GM15510 (cell line): ENCODE measurements at regions not wholly inside any gene's neighbourhood (a gene's known extent, or its start where the extent isn't known, plus 50 kb on each side); places are given as distances from the start of the nearest gene placed in this dataset.
A peak's percentile ranks its signal among the peaks of the same experiment; 100 is the strongest.

Source experiments
- POLR2A ChIP-seq: IDR thresholded peaks from 3 replicates; pipeline ENCODE4 v1.6.1; 2011; ENCODE audit warnings: borderline replicate concordance; ENCODE audit not compliant: insufficient read length; ENCODE audit errors: extremely low read depth

DNA sequence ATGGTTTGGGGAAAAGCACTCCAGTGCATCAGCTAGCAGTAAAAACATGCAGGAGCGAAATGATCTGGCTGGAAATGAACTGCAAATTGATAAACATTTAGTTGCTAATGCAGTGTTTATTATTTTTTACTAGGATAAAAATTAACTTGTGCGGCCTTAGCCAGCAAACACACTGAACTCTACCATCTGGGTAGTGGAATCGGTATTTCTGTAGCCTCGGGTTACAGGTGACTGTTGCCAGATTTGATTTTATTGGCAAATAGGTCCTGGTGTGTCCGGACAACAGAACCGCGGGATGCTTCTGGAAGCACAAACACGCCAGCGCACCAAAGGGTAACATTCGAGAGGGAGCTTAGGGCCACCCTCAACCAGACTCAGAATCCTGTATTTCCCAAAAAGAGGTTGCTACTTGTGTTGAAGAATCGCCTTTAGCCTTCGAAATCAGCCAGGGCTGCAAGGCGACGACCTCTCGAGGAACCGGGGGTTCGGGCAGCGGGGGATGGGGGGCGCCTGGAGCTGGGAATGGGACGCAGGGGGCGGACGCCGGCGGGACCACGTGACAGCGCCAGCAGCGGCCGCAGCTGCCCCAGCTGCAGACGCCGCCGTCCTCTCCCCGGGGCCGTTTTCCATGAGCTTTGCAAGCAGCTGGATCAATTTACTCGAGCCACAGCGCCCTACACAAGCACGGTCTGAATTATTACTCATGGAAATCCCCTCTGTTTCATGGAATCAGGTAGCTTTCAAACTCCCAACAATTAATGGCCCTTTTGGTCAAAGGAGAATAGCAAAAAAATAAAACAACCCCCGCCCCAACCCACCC is 158.8 kb downstream of the TOMM20 start:
- TF ChIP-seq POLR2A = no peak

DNA sequence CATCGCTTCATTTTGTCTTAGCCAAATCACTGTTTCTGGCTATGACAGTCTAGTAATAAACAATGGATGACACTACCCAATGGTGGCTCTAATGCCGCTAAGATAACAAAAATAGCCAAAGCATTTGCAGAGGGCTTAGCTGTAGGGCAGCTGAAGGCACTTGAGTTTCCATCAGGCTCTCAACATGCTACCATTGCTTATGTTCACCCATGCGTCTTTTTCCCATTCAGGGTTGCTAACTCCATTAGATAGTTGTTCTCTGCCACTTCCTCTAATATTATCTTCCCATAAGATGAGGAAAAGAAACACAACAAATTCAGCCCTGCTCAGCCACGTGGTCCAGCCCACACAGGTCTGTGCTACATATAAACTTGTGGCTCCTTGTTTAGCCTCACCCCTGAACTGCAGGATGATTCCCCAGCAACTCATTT is 159.6 kb downstream of the TOMM20 start:
- TF ChIP-seq POLR2A = no peak

DNA sequence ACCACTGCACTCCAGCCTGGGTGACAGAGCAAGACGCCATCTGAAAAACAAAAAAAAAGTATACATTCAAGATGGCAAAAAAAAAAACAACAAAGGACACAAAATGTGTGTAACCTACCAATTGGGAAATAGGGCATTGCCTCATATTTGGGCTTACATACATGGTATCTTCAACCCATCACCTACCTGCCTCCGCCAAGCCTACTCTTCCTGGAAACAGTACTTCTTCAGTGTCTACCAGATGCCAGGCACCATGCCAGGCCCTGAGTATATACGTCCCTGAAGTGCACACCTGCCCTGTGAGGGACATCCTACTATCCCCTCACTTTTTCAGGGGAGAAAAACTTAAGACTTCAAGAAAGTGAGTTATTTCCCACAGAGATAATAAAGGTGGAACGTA is 160.2 kb downstream of the TOMM20 start:
- TF ChIP-seq POLR2A = no peak

DNA sequence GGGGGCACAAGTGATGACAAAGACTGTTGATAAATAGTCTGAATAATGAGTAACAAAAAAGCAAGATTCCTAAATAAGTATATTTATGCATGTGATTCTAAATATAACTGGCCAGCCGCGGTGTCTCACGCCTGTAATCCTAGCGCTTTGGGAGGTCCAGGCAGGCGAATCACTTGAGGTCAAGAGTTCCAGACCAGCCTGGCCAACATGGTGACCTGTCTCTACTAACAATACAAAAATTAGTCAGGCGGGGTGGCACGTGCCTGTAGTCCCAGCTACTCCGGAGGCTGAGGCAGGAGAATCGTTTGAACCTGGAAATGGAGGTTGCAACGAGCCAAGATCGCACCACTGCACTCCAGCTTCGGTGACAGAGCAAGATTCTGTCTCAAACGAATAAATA is 161.5 kb downstream of the TOMM20 start:
- no peak for TF ChIP-seq POLR2A

DNA sequence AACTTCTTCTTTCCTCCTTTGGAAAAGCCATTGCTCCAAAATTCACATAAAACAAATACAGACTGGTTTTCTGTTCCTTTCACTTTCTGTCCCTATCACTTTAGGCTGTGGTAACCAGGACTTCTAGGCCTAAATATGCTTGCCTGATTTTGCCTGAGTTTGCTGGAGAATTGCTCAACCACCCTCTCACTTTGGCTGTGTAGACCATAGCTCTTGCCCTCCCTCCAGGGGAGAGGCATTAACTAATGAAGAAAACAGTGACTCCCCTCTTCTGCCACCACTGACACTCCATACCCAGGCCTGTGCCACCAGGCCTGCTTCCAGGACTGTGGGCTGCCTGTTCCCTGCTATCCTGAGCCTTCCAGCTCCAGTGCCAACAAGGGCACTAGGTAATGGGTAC is 163.5 kb downstream of the TOMM20 start:
- TF ChIP-seq POLR2A = no peak

DNA sequence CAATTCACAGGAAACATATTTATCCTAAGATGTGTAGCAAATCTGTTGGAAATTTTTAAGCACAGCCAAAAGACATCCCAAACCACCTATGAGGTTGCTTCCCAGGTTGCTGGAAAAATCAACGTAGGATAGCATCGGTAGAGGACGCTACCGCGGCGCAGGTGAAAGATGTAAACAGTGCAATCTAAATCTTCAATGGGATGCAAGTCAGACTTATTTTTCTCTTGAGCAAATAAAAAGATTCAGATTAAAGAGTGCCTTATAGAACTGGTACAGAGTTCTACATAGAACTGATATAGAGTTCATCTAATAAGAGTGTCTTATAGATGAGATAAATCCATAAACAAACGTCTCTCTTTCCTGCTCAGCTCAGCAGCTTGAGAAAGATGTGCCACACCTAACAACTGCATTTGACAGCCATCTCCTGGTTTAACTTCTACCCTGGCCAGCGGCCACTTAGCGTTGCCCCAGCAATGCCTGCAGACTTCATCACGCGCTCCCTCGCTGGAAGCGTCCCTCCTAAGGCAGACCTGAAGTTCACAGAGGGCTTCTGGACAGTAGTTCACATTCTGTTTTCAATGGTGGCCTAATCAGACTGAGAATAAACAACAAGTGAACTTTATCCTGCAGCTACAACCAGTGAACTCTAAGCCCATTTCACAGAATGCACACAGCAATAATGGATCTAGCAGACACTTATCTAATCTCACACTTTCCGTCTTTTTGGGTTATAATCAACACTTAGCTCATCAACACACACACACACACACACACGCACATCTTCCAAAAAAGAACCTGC is 164.5 kb downstream of the TOMM20 start:
- no peak for TF ChIP-seq POLR2A

DNA sequence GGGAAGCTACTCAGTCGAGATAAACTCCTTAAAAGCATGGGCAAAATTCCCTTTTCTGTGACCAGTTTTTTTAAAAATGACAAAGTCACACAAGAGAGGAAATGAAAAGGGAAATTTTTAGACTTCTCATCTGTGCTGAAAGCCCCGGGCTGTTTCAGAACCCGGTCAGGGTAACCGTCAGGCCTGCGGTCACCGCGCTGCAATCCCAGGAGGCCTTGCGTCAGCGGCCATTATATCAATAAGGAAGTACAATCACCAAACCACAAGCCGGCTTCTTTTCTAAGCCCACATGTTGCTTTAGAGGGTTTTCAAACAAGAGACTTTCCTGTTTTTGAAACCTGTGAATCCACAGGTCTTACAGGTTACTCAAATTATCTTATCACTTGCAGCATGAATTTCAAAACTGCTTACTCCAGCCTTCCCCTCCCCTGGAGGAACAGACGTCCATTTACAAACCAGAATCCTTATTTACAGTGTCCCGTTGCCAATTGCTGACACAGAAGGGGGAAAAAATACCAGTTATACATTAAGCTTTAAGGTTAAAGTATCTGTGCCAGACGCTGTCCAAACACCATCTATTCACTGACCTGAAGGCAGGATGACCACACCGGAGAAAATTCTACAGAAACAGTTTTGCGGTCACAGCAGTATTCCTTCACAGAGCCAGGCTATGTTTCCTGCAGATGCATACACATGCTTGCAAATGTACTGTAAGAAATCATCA is 165.3 kb downstream of the TOMM20 start:
- no peak for TF ChIP-seq POLR2A

DNA sequence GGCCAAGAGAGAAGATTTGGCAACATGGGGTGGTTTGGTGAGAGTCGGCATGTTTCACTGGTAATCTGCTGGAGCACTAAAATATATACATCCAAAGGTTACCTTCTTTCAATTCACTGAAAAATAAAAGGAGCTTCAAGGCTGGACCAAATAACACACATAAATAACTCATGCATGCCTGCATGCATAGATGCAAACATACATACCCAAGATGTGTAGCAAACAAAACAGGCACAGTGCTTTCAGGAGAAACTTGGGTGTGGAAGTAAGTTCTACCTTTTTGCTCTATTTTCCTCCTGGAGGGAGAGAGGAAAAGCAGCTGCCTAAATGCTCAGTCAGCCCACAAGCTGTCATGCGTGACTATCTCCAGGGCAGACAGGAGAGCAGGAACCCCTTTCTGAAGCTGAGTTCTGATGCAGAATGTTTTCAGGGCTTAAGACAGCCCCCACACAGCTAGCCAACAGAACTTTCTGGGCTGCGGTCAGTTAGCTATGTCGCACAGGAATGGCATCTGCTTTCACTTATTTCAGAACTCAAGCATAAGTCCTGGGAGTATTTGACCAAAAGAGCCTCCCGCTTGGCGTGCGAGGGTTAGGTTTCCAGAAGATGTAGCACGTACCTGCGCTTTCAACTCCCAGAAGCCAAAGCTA is 166.2 kb downstream of the TOMM20 start:
- TF ChIP-seq POLR2A = peak; percentile 26

DNA sequence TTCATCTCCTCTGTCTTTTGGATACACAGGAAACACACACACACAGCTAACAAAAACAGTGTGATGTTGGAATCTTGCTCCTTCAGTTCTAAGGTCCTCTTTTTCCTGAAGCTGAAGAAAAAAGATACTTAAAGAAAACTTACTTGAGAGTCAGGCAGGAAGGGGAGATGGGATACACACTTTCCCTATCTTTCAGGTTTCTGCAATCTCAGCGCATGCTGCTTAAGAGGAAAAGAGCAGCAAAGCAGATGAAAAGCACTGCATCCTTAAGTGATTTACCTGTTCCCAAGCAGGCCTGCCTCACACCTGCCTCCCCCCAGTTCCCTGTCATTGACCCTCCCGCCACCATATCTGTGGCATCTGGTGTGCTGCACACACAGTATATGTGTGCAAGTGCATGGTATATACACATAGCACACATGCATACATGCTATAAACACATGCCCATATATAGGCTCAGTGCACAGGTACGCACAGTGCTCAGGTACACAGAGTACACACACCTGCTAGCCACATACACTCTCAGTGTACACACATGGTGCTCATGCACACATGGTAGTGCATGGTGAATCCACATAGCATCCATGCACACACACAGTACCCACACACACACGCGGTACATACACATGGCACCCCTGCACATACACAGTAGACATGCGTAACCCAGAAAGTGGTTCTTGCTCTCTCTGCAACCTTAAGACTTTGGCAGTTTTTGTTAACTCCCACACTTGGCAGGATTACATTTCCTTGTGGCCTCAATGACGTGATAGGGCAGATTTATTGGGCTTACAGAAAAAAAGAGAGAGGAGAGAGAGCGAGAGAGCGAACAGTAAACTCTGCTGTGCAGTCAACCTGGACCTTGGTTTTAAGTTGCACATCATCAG is 166.9 kb downstream of the TOMM20 start:
- TF ChIP-seq POLR2A = peak; percentile 28

DNA sequence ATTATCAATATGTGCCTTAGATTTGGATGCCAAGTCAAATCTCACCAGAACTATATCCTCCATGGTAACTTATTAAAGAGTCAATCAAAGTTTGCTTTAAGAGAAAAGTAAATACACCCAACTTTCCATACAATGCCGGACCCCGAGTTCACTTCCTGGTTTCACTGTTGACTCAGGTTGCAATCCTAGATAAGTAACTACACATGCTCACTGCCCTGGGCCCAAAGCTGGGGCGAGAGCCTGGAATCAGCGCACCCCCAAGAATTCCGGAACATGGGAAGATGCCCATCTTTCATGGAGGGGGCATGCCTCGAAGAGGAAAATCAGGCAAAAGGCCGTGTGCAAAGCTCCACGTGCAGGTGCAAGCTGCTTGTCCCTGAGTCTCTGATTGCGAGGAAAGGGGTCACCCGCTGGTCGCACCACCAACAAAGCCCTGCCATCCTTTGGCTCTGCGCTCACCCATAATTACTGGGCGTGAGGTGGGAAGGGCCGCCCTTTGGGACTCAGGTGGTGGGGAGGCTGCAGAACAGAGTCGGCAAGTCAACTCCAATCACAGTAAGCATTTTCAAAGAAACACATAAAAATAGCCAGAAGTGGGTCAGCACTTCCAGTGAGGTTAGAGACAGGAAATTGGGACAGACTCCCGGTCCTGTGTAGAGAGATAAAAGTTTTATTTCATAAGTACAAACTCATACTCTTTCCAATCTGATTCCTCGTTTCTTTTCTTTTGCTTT is 167.7 kb downstream of the TOMM20 start:
- no peak for TF ChIP-seq POLR2A

DNA sequence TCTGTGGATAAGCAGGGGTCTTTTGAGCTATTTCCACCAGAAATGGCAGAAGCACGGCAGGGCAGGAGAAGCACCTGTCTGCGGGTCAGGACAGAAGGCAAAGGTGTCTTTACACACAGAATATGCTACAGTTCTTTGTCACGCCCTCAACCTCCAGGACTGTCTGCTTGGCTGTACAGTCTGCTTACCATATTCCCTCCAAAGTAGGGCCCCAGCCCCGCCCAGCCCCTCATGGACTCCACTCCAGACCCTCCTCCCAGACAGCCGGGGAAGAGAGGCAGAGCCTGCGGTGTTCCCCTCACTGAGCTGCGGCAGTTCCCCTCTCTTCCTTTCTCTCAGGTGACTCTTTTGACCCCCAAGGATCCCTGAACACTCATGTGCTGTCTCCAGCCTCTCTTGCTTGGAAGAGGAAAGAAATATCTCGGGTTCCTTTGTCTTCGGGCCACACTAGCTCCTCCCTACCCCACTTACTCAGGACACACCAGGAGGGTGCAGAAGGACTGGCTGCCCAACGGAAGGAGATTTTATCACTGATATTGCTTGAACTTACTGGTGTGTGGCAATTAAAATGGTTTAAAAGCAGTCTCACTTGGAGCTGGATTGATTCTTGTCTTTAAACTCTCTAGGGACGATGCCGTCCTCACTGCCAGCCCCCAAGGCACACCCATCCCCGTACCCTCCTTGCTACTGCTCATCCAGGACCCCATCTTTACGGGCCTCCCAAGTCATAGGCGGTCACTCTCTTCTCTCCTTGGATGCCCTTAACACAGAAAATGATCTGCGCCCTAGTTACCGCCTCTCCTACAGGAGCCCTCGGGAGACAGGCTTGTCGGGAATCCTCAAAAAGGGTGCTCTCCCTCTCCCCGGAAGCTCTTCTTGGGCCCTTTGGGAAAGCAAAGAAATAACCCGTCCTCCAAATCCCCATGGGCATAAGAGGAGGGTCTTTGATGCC is 169.7 kb downstream of the TOMM20 start:
- no peak for TF ChIP-seq POLR2A

DNA sequence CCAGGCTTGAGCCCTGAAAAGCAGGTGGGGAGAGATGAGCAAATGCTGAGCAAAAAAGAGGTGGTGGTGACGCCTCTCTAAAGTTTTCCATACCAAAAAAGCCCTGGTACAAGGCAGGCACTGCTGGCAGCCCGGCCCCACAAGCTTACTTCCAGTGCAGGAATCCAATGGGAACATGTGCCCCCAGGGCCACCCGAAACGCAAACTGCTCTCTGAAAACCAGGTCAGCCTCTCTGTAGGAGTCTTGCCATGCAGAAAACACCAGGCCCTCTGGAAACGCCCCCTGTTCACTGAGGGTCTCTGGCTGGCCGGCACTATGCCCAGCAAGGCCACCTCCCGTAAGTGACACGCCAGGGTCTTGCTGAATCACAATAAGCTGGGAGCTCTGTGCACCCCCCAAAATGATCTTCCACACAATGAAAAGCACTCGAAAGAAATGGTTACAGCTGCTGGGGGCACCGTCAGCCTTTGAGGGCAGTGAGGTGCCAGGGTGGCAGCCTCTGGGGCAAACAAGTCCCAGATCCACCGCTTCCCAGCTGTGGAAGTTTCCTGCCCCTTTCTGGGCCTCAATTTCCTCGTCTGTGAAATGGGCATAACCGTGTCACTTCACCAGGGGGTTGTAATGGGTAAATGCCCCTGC is 170.5 kb downstream of the TOMM20 start:
- no peak for TF ChIP-seq POLR2A

DNA sequence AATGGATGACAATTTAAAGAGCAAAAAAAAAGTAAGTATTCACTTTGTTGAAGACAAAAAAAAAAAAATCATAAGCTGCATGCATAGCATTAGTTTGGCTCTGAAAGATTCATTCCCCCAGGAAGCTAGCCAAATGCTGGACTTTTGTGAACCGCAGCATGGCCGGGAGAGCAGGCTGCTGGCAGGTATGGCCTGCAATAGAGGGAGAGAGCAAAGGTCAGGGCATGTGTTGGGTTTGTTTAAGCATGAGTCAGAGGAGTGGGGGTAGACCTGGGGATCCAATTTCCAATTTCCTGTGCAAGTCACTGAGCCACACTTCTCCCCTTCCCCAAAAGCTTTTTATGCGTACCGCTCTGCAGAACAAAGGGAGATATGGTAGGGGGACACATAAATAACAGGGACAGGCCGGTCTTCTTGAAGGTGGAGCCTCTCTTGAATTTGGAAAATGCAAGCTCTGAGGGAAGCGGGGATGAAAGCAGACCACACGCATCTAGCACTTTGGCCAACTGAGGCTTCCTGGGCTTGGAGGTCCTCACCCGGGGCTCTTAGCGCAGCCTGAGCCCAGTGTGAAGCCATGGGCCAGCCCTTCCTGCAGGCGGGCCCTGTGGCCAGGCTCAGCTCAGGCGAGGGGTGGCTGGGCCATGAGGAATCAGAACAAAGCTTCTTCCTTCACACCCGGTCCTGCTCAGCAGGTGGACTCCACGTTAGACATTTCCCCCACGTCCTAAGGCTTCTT is 171.1 kb downstream of the TOMM20 start:
- no peak for TF ChIP-seq POLR2A
